LoVo (cell line): ENCODE measurements at regions not wholly inside any gene's neighbourhood (a gene's known extent, or its start where the extent isn't known, plus 50 kb on each side); places are given as distances from the start of the nearest gene placed in this dataset.
"Not testable (repeated sequence)": the region's sequence is repeated elsewhere in the genome, so short reads cannot be mapped to it uniquely, and the experiment has no call there.

Experiments
- DNase-seq: peaks from one replicate; pipeline ENCODE4 v3.0.0-alpha.2; 2016; ENCODE audit warnings: low spot score

DNA sequence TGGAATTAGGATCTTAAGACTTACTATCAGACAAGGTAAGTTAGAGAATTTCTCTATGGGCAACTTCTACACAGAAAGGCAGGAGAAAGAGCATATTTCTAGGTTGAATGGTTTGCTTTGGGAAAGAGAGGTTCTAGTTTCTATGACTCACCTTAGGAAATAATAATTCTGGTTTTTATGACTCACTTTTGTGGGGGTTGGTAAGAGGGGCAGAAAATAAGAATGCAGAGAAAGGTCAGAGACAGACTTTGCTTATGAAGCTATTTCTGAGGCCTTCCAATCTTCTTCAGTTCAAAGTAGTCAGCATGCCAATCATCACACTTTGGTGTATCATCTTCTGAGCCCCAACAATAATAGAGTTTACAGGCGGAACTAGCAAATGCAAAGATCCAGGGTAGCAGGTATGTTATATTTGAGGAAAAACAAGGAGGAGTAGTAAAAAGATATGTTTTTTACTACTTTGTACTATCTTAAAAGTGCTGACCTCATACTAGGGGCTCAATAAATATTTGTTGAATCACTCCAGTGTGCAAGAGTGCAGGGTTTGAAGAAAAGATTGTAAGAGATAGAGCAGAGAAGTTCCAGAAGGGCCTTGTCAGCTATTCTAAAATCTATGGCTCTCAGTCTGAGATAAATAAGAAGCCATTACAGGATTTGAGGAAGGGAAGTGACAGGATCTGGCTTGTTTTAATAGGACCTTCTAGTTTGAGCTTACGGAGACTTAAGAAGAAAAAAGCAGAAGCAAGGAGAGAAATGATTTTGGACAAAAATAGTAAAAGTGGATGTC, 56.7 kb upstream of the LRFN5 start:
- no peak for DNase-seq

DNA sequence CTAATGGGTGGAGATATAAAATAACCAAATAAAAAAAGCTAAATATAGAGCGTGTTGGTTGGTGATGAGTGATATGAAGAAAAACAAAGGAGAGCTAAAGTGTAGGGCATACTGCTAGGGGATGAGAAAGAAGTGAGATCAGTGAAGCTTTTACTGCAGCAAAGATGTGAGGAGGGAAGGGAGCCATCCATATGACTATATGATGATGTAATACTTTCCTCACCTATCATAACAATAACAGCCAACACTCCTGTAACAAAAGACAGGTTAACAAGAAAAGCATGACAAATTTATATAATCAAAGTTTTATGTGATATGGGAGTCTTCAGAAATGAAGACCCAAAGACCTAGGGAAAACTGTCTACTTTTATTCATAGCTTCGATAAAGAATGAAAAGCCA, 57.4 kb upstream of the LRFN5 start:
- no peak for DNase-seq

DNA sequence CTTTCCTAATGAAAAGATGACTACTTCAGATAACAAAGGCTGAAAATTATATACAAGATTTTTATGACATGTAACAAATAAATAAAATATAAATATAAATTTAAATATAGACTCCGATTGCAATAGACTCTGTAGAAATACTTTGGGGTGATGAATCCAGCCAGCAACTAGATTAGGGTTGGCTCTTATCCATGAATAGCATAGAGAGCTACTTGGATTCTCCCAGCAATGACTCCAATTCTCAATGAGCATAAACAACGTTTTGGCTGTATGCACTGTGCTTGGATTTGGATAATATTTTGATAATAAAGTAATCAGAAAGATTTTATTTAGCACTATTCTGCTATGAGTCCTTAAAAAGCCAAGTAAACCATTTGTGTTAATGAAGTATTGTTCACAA, 58.0 kb upstream of the LRFN5 start:
- DNase-seq, result no peak

DNA sequence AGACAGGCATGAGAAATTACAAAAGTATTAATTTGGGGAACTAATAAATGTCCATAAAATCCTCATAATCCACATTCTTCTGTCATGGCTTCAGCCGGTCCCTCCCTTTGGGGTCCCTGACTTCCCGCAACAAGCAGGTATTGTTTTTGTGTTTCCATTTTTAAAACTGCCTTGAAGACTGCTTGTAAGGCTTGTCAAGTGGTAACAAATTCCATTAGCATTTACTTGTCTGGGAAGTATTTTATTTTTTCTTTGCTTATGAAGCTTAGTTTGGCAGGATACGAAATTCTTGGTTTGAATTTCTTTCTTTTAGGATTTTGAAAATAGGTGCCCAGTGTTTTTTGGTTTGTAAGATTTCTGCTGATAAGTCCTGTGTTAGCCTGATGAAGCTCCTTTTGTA, 65.3 kb upstream of the LRFN5 start:
- no peak for DNase-seq

DNA sequence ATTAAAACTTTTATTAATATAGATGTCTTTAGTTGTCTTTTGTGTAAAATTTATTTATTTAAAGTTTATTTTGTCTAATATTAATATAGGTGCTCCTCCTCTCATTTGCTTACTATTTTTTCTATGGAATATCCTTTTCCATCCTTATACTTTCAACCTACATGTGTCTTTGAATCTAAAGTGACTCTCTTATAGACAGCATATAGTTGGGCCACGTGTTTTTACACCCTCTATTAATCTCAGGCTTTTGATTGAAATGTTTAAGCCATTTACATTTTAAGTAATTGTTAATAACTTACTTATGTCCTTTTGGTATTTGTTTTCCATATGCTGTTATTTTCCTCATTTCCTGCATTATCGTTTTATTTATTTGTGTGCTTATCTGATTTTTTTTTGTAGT, 74.4 kb upstream of the LRFN5 start:
- no peak for DNase-seq

DNA sequence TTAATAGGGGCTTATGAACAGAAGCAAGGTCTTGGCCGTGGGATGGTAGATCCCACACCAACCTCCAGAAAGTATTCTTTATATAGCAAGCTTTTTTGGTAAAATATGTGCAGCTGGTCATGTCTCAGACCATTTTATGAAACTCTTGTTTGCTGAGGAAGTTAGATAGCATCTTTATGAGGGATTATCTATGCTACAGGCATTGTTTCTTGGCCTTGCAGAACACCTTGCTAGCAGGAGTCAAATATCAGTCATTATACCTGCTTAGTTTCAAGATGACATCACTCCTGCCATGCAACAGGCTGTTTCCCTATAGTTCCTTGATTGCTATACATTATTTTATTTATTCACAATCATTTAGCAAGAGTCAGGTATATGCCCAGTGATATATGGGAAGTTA, 84.8 kb upstream of the LRFN5 start:
- DNase-seq, result no peak

DNA sequence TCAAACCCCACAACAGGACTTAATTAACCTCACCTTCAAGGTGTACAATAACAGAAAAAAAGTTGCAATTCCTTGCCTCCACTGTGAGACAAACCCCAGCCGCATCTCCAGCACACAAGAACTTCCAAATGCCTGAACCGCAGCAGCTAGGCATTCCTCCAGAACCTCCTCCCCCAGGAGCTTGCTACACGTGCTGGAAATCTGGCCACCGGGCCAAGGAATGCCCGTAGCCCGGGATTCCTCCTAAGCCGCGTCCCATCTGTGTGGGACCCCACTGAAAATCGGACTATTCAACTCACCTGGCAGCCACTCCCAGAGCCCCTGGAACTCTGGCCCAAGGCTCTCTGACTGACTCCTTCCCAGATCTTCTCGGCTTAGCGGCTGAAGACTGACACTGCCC, 88.6 kb upstream of the LRFN5 start:
- DNase-seq, result not testable (repeated sequence)

DNA sequence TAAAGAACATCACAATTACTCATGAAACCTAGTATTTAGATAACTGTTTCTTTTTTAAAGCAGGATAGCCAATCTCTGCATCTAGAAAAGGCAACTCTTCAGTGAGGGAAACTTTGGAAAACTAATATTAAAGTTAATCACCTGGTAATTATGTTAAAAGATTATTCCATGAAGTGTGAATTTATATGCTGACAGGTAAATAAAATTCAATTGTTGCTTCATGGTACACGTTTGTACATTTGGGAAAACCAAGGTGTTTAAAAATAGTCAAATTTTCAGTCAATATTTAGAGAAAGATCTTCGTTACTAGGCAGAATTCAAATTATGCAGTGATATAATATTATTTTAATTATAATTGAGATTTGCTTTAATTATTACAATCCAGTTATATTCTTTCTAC, 100.1 kb upstream of the LRFN5 start:
- no peak for DNase-seq

DNA sequence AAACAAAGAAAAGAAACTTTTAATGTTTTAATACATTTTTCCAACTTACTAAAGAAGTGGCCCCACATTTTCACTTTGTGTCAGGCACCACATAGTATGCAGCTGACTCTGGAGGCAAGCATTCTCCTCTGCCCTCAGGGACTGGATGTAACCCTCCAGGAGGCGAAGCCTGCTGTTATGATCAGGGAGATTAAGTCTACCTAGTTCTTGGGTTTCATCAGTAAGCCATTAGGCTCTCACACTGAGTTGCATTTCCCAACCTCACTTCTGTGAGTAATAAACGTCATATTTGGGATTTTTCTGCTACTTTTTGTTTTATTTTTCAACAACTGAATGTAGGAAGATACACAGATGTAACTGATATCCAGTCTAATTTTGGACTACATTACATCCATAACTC, 101.2 kb upstream of the LRFN5 start:
- no peak for DNase-seq

DNA sequence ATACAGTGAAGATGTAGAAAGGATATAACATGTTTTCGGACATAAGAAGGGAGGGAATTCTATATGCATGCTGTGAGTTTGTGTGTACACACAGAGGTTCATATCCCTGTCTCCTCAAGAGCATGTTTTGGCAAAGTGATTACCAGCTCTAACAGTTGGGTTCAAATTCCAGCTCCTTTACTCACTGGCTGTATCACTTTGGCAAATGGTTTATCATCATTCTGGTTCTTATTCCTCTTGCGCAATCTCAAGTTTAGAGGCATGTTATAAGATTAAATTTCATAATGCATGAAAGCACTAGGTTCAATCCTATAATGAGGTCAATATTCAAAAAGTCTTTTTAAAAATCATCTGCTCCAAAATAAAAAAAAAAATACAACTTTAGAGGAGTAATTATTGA, 107.7 kb upstream of the LRFN5 start:
- DNase-seq, result no peak

DNA sequence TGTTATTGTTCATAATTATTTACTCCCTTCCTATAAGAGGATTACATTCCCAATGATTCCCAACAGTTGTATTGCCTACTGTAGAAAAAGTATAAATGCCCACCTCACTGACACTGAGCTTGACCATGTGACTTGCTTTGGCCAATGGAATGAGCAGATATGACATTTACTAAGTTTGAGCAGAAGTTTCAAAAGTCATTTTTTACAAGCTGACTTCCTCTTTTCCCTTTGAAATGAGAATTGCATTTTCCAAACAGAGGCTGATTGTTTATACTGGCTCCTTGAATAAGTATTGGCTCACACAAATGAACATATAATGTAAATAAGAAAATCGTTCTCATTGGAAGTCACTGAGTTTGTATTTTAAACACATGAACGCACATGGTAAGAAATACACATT, 116.4 kb upstream of the LRFN5 start:
- DNase-seq, result no peak

DNA sequence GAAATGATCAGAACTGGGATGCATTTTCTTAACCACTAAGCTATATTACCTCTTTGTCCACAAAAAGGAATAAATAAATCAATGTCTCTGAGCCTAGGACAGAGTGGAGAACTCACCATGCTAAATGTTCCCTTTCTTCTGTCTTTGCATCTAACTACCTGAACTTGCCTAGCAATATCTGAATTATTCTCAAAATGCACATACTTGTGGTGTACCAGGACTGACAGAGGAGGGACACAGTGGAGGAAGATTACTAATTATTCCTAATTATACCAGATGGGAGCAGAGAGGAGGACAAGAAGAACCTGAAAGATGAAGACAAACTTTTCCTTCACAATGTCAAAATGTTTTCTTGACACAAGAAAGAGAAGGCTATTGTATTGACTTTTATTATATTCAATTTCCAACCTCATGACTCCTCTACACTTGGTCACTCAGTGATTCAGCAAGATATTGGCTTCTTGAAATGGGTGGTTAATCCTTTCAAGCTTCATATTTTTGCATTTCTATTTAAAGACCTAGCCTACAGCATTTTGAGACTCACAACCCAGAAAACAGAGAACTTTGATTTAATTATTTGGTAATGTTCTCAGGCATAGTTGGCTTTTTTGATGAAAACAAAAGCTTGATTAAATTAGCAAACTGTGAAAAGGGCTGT, 117.2 kb upstream of the LRFN5 start:
- DNase-seq, result no peak

DNA sequence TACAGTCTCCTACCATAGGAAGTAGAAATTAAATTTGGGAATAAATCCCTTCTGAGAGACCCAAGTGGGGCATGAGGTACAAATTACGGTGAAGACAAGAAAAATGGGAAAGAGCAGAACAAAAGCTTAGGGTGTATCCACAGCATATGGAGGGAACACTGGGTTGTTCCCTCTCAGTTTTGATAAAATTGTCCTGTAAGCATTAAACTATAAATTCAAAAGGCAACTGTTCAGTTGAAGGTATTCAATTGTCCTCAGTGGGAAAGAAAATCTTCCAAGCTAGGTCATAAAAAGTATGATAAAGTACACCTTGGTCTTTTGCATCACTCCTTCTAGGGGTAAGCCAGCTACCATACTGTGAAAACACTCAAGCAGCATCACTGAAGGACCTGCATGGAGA, 118.3 kb upstream of the LRFN5 start:
- DNase-seq, result no peak

DNA sequence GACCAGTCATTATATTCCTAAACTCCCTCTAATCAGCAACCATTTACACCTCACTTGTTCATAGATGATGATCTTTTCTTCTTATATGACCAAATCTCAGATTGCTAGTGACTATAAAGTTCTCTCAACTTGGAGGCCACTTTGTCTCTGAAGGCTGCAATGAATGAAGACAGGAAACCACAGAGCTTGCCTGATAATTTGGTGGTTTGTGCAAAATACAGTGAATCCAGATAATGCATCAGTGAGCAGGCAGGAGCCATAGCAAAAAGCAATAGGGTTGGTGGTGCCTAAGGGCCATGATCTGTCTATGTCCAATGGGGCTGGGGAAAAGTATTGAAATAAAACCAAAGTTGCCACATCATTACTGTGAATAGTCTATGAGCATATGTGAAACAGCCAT, 123.8 kb upstream of the LRFN5 start:
- no peak for DNase-seq

DNA sequence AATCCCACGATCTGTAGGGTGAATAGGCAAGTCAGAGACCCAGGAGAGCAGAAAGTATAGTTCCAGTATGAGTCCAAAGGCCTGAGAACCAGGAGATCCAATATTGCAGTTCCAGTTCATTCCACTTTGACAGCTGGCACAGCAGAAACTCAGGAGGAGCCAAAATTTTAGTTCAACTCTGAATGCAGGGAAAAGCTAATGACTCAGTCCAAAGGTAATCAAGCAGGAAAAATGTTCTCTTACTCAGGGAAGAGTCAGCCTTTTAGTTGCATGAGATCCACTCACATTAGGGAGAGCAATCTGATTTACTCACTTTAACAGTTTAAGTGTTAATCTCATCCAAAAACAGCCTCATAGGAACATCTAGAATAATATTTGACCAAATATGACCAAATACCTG, 130.2 kb upstream of the LRFN5 start:
- DNase-seq, result no peak

DNA sequence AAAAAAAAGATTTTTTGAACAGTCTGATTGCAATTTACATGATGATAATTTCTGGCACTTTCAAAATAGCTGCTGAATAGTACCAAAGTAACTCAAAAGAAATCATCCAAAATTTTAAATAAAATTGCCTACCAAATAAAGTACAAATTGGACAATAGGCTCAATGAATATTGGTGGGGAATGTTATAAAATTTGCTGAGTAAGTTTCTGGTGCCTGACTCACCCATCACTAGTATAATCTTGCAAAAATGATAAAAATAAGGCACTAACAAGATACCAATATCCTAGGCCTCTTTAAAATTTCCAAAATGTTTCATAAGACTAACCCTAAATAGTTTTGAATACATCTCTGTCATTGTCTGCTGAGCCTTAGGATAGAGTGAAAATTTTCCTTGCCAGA, 145.3 kb upstream of the LRFN5 start:
- DNase-seq, result no peak

DNA sequence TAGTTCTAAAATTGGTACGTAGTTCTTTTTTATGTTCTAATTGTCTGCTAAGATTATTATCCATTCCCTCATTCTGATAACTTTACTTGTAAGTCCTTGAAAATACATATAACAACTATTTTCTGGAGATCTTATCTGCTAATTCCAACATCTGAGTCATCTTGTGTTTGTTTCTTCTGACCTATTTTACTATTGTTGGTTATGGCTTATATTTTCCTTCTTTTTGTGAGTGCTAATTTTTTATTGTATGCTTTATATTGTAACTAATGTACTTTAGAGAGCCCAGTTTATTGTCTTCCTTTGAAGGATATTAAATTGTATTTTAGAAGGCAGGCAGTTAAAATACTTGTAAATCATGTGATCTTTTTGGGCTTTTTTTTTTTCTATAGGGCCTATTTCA, 149.3 kb upstream of the LRFN5 start:
- DNase-seq, result no peak

DNA sequence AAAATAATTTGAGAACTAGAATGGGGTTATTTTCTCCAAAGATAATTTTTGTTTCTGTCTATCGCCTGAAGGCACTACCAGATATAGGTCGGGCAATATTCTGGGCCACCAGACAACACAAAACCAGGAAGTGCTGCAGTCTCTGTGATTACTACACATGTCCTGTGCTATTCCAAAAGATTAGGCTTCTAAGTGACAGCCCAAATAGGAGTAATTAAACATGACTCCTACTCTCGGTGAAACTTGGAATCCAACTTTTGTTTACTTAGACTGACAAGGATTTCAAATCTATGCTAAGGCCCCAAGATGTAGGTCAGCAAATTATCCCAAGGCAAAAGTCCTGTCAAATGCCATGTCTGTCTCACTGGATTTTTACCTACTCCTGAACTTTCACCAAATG, 157.6 kb upstream of the LRFN5 start:
- DNase-seq, result no peak

DNA sequence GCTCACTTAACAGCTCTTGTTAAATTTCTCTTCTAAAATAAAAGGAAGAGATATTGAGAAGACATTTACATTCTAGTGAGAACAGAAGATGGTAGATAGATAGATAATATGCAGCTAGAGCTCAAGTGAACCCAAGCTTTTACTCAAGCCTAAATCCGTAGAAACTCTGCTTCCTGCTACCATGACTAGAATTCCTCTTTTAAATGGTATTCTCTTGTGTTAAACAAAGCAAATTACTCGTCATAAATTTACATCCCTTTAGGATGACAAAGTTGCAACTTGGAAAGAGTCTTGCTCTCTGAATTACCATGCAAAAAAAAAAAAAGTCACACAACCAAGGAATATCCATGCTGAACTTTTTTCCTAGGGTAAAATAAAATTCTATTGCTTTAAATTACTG, 160.7 kb upstream of the LRFN5 start:
- no peak for DNase-seq

DNA sequence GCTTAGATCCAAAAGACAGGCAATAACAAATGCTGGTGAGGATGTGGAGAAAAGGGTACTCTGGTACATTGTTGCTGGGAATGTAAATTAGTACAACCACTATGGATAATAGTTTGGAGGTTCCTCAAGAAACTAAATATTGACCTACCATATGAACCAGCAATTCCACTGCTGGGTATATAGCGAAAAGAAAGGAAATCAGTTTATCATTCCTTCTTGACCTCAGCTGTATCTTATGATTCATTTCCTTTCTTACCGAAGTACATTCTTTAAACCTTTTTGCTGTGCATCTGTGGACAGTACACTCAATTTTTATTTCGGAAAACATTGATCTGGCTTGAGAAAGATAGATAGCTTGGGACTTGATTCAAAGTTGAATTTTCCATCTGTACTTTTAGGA, 183.2 kb upstream of the LRFN5 start:
- no peak for DNase-seq

DNA sequence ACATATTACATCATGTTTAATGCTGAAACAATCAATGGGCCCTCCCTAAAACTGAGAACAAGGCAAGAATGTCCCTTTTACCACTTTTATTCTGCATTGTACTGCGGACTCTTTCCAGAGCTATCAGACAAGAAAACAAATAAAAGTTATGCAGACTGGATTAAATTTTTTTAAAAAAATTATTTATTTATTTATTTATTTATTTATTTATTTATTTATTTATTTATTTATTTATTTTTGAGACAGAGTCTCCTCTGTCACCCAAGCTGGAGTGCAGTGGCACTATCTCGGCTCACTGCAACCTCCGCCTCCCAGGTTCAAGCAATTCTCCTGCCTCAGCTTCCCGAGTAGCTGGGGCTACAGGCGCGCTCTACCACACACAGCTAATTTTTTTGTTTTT, 185.4 kb upstream of the LRFN5 start:
- DNase-seq, result not testable (repeated sequence)

DNA sequence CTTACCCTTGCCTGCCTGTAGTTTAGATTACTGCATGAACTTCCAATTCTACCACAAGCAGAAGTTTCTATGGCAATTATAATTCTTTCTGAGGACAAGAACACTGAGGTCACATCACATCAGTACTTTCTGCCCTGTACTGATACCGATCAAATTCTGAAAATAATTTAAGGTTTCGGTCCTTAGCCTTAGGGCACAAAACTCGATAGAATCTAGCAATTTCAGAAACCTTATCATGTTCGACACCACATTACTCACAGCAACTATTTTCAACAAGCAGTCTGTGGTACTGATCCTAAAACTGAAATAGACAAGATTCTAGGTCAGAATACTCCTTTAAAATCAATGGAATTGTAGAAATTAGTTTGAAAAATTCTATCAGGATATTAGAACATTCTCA, 187.0 kb upstream of the LRFN5 start:
- DNase-seq, result no peak

DNA sequence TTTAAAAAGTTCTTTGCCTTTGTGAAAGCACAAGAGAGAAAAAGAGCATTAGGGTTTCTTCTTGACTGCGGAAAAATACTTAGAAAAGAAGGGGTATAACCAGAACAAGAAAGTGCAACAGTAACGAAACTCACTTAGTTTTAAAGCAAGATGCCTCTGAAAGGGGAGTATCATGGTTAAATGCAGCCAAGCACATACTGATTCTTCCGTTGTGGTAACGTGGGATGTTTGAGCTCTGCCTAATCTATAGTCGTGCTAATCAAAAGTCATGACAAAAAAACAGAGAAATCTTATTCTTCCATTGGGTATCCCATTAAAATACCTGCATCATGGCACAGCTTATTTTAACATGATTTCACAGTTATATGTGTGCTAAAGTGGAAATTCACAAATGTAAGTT, 187.8 kb upstream of the LRFN5 start:
- no peak for DNase-seq

DNA sequence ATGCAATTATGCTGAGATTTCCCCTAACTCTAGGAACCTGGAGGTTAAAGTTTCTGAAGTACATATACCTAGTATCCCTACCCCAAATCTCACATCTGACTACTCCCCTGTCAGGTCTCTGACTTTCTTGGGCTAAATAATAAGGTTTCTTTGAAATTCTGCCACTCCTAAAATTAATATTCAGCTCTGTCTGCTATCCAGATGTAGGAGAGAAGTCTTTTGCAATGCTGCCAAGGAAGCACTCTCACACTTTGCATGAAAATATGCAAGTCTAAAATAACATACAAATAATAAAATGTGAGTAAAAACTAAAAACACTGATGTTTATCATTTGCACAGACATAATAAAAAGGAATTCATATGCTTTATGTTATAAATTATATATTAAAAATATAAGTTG, 196.9 kb upstream of the LRFN5 start:
- DNase-seq, result no peak
